Fibroblast of skin of left quadriceps (primary cell): ENCODE measurements at regions not wholly inside any gene's neighbourhood (a gene's known extent, or its start where the extent isn't known, plus 50 kb on each side); places are given as distances from the start of the nearest gene placed in this dataset.
"Not testable (repeated sequence)": the region's sequence is repeated elsewhere in the genome, so short reads cannot be mapped to it uniquely, and the experiment has no call there.

Experiments
- DNase-seq, 2 experiments: peaks; one replicate each; pipeline ENCODE4 v3.0.0-alpha.2; 2013; ENCODE audit warnings: low read depth in 2 of 2

GRCh38 chr2:190742431-190742830 is 93.5 kb downstream of the NAB1 start:
- DNase-seq, result no peak

- no peak for DNase-seq
Measured at GRCh38 chr2:190744041-190744440, 95.2 kb downstream of the NAB1 start.

- peak; percentile 51 to 52 for DNase-seq
Measured at GRCh38 chr2:190746971-190747761, 98.3 kb downstream of the NAB1 start.

- no peak for DNase-seq
Measured at GRCh38 chr2:190748966-190749365, 100.1 kb downstream of the NAB1 start.

- no peak for DNase-seq
Measured at GRCh38 chr2:190755772-190756415, 107.0 kb downstream of the NAB1 start.

- peak; percentile 66 to 69 for DNase-seq
Measured at GRCh38 chr2:190759749-190760213, 110.9 kb downstream of the NAB1 start.

- not testable (repeated sequence) for DNase-seq
Measured at GRCh38 chr2:190760353-190761150, 111.7 kb downstream of the NAB1 start.

- not testable (repeated sequence) for DNase-seq
Measured at GRCh38 chr2:190761216-190761615, 112.3 kb downstream of the NAB1 start.

GRCh38 chr2:190762566-190762965 is 113.7 kb downstream of the NAB1 start:
- DNase-seq, result no peak

- no peak for DNase-seq
Measured at GRCh38 chr2:190763100-190763499, 114.2 kb downstream of the NAB1 start.

GRCh38 chr2:190763901-190764514 is 115.1 kb downstream of the NAB1 start:
- no peak for DNase-seq

GRCh38 chr2:190765386-190766173 is 115.0 kb upstream of the GLS start:
- DNase-seq, result peak; percentile 56 to 57

- no peak for DNase-seq
Measured at GRCh38 chr2:190766174-190766572, 114.4 kb upstream of the GLS start.

- DNase-seq, result no peak
Measured at GRCh38 chr2:190766595-190766994, 114.0 kb upstream of the GLS start.

GRCh38 chr2:190767821-190768220 is 112.8 kb upstream of the GLS start:
- no peak for DNase-seq

- DNase-seq, result no peak
Measured at GRCh38 chr2:190769258-190769657, 111.4 kb upstream of the GLS start.

GRCh38 chr2:190771726-190772125 is 108.9 kb upstream of the GLS start:
- no peak for DNase-seq

- no peak for DNase-seq
Measured at GRCh38 chr2:190780594-190780993, 100.0 kb upstream of the GLS start.

GRCh38 chr2:190781604-190782198 is 98.9 kb upstream of the GLS start:
- peak in 1 of 2 experiments; percentile 40 for DNase-seq

GRCh38 chr2:190782264-190782663 is 98.4 kb upstream of the GLS start:
- DNase-seq, result no peak
